ENCODE measurements at regions not wholly inside any gene's neighbourhood (a gene's known extent, or its start where the extent isn't known, plus 50 kb on each side); places are given as distances from the start of the nearest gene placed in this dataset.

DNA sequence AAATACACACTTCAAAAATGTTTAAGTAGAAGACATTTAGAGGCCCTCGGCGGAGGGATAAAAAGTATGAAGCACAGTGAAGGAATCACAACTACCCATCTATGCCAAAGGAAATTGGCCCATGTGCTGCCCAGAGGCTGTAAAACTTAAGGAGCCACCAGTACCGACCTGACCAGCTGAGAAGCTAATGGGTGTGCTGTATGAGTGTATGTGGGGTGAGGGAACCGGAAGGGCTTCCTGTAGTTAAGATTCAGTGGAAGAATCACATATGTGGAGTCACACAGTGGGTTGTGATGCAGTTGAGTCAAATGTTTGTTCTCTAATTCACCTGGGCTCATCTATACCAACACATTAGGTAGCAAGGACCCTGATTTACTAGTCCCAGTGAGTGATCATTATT is 516.0 kb upstream of the IL12A start:
- TF ChIP-seq, protein P1, sequence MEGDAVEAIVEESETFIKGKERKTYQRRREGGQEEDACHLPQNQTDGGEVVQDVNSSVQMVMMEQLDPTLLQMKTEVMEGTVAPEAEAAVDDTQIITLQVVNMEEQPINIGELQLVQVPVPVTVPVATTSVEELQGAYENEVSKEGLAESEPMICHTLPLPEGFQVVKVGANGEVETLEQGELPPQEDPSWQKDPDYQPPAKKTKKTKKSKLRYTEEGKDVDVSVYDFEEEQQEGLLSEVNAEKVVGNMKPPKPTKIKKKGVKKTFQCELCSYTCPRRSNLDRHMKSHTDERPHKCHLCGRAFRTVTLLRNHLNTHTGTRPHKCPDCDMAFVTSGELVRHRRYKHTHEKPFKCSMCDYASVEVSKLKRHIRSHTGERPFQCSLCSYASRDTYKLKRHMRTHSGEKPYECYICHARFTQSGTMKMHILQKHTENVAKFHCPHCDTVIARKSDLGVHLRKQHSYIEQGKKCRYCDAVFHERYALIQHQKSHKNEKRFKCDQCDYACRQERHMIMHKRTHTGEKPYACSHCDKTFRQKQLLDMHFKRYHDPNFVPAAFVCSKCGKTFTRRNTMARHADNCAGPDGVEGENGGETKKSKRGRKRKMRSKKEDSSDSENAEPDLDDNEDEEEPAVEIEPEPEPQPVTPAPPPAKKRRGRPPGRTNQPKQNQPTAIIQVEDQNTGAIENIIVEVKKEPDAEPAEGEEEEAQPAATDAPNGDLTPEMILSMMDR (IDR thresholded peaks at IDR 0.05; ENCODE audit: low read depth, low read length): no peak
- no peak for DNase-seq (ENCODE audit: low read depth, low spot score)

DNA sequence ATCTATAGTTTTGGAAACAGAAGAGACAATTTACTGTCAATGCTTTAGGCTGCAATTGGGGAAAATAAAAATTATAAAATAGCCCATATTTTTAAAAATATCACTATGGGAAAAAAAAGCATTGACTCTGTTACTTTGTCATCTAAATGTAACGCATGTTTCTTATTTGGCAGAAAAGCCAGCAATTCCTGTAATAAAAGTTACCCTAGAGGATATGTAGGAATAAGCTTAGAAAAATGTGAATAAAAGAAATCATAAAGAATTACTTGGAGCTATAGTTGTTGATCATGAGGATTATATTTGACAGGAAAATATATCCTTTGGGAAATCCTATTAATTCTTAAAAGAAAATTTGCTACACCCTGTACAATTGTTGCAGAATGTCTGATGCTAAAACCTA is 515.4 kb upstream of the IL12A start:
- no peak overlapping the region for H3K4me3 ChIP-seq (ENCODE audit: low read depth, low read length)
- DNase-seq (ENCODE audit: low read depth, low spot score): no peak
- in situ Hi-C loops (cut with HindIII; ENCODE audit: low sequenced_read_pairs): no loop called here
- TF ChIP-seq, protein P1 (IDR thresholded peaks at IDR 0.05; ENCODE audit: low read depth, low read length): no peak

More for the DNA sequence above, 516.0 kb upstream of the IL12A start:
- in situ Hi-C loops (cut with HindIII; ENCODE audit: low sequenced_read_pairs): no loop called here
- no peak overlapping the region for H3K4me3 ChIP-seq (ENCODE audit: low read depth, low read length)

DNA sequence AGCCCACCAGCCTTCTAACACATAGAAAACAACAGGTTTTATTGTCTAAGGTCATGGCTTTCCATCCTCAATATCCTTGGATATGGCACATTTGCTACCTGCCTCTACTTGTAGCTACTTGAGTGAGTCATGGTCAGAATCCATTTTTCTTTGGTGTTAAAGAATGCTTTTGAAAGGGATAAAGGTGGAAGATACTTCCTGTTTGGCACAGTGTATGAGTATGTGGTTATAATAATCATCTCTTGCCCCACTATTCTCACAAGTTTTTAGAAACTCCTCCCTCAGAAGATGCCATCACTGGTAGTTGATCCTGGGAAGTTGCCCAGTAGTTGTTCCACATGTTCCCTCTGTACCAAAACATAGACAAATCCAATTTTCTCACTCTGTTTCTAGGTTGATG is 508.6 kb upstream of the IL12A start:
- TF ChIP-seq, protein P1 (IDR thresholded peaks at IDR 0.05; ENCODE audit: low read depth, low read length): no peak
- in situ Hi-C loops (cut with HindIII; ENCODE audit: low sequenced_read_pairs): no loop called here
- no peak overlapping the region for H3K4me3 ChIP-seq (ENCODE audit: low read depth, low read length)
- DNase-seq (ENCODE audit: low read depth, low spot score): no peak

DNA sequence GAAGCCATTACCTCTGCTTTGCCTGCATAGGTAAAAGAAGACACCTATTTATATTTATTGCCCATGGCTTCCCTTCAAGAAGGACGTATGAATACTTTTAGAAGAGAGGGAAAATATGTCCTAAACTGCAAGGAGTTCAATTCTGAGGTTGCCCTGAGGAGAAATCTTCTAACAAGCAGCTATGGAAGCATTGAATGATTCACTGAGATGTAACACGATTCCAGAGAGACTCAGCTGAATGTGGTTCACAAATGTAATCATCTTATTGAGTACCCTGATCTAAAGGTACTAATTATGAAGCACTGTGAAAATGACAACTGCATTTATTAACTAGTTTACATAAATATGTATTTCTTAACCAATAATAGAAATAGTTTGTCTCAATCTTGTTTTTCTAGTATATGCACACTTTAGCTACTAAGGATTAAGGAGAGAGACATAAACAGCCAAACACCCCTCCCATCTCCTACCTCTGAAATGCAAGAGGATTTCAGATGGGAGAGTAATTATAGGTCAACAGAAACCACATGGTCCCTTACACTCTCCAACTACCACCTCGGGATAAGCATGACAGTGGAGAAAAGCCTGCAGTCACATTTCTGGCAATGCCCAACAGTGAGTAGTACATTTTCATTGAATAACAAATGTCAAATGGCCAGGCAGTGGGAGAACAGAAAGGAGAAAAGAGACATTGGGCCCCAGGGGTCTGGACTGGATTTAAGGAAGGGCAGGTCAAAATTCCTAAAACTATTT is 506.2 kb upstream of the IL12A start:
- in situ Hi-C loops (cut with HindIII; ENCODE audit: low sequenced_read_pairs): no loop called here
- H3K4me3 ChIP-seq (ENCODE audit: low read depth, low read length): no peak overlapping the region
- TF ChIP-seq, protein P1 (IDR thresholded peaks at IDR 0.05; ENCODE audit: low read depth, low read length): no peak
- no peak for DNase-seq (ENCODE audit: low read depth, low spot score)

DNA sequence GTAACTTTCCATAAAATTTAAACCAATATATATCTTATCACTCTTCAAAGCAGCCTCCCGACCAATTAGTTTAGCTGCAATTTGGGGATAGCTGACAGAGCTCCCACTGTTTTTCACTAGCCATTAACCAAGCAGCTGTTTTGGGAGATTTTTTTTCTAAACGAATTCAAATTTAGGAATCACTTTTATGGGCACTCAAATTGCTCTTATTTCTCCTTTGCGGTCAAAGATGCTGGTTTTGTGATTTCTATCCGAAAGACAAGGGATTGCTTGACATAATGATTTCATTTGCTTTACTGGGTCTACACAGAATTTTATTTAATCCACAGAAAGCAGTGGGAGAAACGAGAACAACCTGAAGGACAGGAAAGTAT is 505.7 kb upstream of the IL12A start:
- in situ Hi-C loops (cut with HindIII; ENCODE audit: low sequenced_read_pairs): no loop called here

DNA sequence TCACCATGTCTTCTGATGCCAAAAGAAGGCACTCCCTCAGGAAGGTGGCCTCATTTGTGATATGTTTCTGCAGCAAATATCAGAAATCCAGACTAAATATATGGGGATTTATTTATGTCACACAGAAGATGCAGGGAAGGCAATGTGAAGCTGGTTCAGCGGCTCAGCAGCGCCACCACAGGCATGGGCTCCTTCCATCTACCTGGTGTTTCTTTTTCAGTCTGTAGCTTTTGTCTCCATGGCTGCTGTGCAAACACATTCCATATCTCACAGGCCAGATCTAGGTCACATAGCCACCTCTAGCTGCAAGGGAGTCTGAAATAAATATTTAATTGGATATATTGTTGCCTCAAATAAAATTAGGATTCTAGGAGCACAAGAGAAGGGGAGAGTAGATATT is 502.1 kb upstream of the IL12A start:
- DNase-seq (ENCODE audit: low read depth, low spot score): no peak
- H3K4me3 ChIP-seq (ENCODE audit: low read depth, low read length): no peak overlapping the region
- TF ChIP-seq, protein P1 (IDR thresholded peaks at IDR 0.05; ENCODE audit: low read depth, low read length): no peak
- in situ Hi-C loops (cut with HindIII; ENCODE audit: low sequenced_read_pairs): no loop called here

More for the DNA sequence above, 505.7 kb upstream of the IL12A start:
- no peak overlapping the region for H3K4me3 ChIP-seq (ENCODE audit: low read depth, low read length)
- TF ChIP-seq, protein P1 (IDR thresholded peaks at IDR 0.05; ENCODE audit: low read depth, low read length): no peak
- DNase-seq (ENCODE audit: low read depth, low spot score): no peak
